Stimulated activated CD4-positive, alpha-beta T cell treated with anti-CD3 and anti-CD28 coated beads, Interleukin-4, amount 100 ng/mL, for 24 hours (primary cell): ENCODE measurements at regions not wholly inside any gene's neighbourhood (a gene's known extent, or its start where the extent isn't known, plus 50 kb on each side); places are given as distances from the start of the nearest gene placed in this dataset.
"Not testable (repeated sequence)": the region's sequence is repeated elsewhere in the genome, so short reads cannot be mapped to it uniquely, and the experiment has no call there.

Experiments used
- DNase-seq: peaks from one replicate; pipeline ENCODE4 v3.0.0-alpha.2; 2020

- no peak for DNase-seq
Observed at GRCh38 chr6:164807125-164807524, 502.3 kb downstream of the C6orf118 start.

GRCh38 chr6:164795056-164795815 lies 514.2 kb downstream of the C6orf118 start:
- no peak for DNase-seq

- DNase-seq = no peak
Observed at GRCh38 chr6:164792666-164793065, 516.7 kb downstream of the C6orf118 start.

GRCh38 chr6:164791498-164791897 lies 517.9 kb downstream of the C6orf118 start:
- DNase-seq = no peak

DNA sequence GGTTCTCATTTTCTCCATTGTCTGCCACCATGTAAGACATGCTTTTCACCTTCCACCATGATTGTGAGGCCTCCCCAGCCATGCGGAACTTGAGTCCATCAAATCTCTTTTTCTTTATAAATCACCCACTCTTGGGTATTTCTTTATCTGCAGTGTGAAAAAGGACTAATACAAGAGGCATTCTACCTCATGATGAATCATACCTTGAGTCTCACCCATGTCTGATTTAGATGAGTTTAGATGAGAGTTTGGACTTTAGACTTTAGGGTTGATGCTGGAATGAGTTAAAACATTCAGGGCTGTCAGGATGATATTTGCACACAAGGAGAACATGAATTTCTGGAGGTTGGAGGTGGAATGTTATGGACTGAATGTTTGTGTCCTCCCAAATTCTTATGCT lies 545.6 kb downstream of the C6orf118 start:
- no peak for DNase-seq

GRCh38 chr6:164757451-164757850 lies 552.0 kb downstream of the C6orf118 start:
- no peak for DNase-seq

DNA sequence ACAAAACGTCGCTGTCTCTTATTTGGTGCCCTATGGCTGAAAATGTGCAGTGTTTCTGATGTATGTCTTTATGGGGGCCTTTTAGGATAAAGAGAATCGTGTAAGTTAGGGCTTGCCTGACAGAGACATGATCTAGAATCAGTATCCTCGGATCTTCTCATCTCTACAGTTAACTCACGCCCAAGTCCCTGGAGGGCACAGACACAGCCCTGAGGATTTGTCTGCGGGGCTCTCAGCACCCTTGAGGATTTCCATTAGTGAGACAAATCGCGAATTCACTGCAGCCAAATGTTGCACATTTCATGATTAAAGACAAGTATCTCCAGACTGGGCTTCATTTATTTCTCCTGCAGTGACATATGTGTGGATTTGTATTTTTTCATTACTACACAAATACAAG lies 552.7 kb downstream of the C6orf118 start:
- DNase-seq = no peak

GRCh38 chr6:164756142-164756541 lies 553.3 kb downstream of the C6orf118 start:
- DNase-seq = no peak

DNA sequence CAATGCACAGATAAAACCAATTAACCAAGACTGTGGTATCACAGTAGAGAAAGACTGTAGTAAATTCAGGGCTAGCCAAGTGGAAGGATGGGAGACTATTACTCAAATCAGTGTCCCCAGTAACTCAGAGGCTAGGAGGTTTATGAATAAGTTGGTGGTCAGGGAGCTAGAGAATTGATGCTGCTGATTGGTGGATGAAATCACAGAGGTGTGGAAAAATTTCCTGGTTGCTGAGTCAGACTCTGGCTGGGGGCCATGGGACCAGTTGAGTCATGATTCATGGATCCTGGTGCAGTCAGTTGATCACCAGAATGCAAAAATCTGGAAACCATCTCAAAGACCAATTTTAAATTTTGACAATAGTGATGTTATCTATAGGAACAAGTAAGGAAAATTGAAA lies 555.9 kb downstream of the C6orf118 start:
- DNase-seq = no peak

DNA sequence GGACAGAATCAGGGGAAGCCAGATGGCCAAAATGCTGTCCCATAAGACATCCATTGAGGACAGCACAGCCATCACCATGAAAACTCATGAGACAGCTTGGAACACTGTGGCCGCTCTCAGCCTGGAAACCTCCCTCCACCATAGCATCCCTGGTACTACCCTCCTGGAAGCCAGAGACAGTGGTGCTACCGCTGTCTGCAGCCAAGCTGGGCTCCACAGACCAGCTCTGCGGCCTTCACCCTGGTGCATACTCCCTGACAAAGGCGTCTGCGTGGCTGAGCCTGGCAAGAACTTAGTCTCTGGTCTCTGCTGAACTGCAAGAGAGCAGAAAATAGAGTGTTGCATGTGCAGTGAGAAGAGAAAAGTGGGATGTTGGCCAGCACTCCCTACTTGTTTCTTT lies 558.0 kb downstream of the C6orf118 start:
- DNase-seq = no peak

- DNase-seq = no peak
Observed at GRCh38 chr6:164750128-164750527, 559.3 kb downstream of the C6orf118 start.

DNA sequence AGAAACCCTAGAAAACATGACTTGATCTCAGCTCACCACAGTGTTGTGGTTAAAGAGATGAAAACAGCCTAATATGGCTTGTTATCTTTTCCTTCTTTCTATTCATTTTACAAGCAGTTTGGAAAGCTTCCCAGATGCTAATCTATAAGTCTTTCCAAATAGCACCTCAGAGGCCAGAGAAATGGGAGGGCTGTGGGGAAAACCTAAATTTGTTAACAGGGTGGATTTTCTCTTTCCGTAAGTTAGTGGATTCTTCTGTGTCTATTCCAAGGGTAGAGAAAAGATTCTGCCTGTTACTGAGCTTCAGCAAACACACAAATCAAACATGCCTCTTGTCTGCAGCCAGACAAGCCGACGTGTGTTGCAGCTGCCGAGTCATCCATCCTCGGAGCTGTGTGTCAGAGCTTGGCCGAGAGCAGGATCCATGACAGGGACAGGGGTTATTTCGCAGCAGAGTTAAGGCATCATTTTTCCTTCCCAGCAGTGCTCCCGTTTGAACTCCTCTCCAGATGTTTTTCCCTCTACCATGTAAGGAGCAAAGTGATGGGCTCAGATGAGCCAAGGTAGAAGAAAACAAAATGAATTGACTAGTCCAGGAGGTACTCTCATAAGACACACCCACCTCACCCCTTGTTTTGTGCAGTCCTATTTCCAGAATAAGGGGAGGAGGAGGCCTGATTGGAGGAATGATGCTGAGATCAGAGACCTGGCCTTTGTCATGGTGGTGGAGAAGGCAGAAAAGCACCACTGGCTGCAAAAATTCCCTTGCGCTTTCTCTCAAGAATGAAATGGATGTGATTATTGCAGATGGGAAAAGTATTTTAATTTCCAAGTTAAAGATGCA lies 560.0 kb downstream of the C6orf118 start:
- DNase-seq = no peak

- DNase-seq = no peak
Observed at GRCh38 chr6:164744301-164744700, 565.1 kb downstream of the C6orf118 start.

- DNase-seq = no peak
Observed at GRCh38 chr6:164741938-164742451, 567.4 kb downstream of the C6orf118 start.

- DNase-seq = not testable (repeated sequence)
Observed at GRCh38 chr6:164736090-164736489, 573.3 kb downstream of the C6orf118 start.

GRCh38 chr6:164731539-164731938 lies 577.9 kb downstream of the C6orf118 start:
- no peak for DNase-seq

- no peak for DNase-seq
Observed at GRCh38 chr6:164721460-164721859, 587.9 kb downstream of the C6orf118 start.

- DNase-seq = no peak
Observed at GRCh38 chr6:164700497-164700896, 608.9 kb downstream of the C6orf118 start.

DNA sequence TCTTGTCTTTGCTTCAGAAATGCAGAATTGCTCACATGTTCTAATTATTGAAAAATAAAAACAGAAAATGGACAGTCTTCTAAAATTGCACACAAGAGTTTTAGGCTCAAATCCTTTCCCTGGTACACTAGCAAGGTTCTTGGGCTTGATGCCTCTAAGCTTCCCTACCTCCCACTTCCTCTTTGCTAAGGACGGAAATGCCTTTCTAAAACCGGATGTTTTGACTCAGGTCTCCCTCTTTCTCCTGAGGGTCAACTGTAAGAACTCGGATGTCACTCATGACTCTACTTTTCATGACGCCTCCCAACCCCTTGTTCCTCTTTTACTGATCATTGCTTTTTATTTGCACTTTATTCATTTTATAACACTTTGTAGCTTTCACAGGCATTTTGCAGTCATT lies 613.5 kb downstream of the C6orf118 start:
- DNase-seq = no peak

DNA sequence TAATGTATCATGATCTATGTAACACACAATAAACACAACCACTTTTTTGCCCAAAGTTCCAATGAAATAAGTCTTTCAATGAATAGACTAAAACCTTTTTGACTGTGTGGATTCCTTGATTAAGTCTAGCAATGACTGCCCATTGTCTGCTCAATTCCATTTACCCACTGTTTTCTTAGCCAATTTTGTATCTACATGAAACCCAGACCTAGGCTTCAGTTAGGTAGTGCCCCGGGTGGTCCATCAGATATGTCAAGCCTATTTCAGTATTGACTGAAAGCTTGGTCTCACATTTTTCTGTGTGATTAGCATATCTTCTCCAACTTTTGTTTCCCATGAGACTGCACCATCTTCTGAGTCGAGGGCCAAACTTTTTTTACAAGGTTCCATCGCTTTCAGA lies 615.0 kb downstream of the C6orf118 start:
- no peak for DNase-seq

GRCh38 chr6:164693944-164694343 lies 615.5 kb downstream of the C6orf118 start:
- no peak for DNase-seq

- no peak for DNase-seq
Observed at GRCh38 chr6:164692772-164693510, 616.5 kb downstream of the C6orf118 start.
